ENCODE measurements at regions not wholly inside any gene's neighbourhood (a gene's known extent, or its start where the extent isn't known, plus 50 kb on each side); places are given as distances from the start of the nearest gene placed in this dataset.

DNA sequence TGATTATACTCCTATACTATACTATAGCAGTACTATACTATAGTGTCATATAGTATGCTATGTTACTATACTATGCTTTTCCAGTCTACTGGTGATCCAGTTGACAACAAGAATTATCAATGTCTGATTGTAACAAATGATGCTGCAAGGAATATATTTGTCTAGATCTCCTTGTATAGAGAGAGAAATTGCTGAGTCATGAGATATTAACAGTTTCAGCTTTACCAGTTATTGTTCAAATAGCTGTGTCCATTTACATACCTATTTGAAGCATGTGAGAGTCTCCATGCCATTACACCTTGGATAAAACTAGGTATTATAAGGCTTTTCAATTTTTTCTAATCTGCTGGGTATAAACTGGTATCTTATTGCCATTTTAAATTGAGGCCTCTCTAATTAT is 136.4 kb upstream of the SKOR2 start:
- no peak overlapping the region for H3K4me3 ChIP-seq (ENCODE audit: low read depth in 1 of 2, low read length in 2 of 2)
- ATAC-seq (ENCODE audit: insufficient read depth, low read depth) (no peak), DNase-seq (no peak)
- no peak overlapping the region for H3K4me2 ChIP-seq (ENCODE audit: insufficient read depth, low read length)
- H3K4me1 ChIP-seq (ENCODE audit: insufficient read depth, low read length) = no peaks in the 10 kb centered on the region
- no peaks in the 10 kb centered on the region for H4K20me1 ChIP-seq (ENCODE audit: insufficient read depth, low read length)
- peaks cover 5% of the 10 kb centered on the region for H3K27me3 ChIP-seq (ENCODE audit: insufficient read depth, low read length, poor library complexity)
- no peak overlapping the region for H3K27ac ChIP-seq (ENCODE audit: low read length)
- TF ChIP-seq EZH2 (IDR thresholded peaks at IDR 0.05; ENCODE audit: borderline replicate concordance, low read depth, low read length, severe bottlenecking) (no peak), CTCF (IDR thresholded peaks at IDR 0.05; ENCODE audit: borderline replicate concordance, extremely low read depth, low read length, poor library complexity, severe bottlenecking) (no peak)
- H3K79me2 ChIP-seq (ENCODE audit: insufficient read depth, low read length) = no peaks in the 10 kb centered on the region
- H3K36me3 ChIP-seq (ENCODE audit: insufficient read depth, low read length) = no peaks in the 10 kb centered on the region
- H3K9me3 ChIP-seq (ENCODE audit: insufficient read depth, low read length, severe bottlenecking) = no peaks in the 10 kb centered on the region
- no peak overlapping the region for H3K9ac ChIP-seq (ENCODE audit: low read depth, low read length)
- H2AFZ ChIP-seq (ENCODE audit: low read depth, low read length) = no peak overlapping the region

- H3K9ac ChIP-seq (ENCODE audit: low read depth, low read length) = no peak overlapping the region
- no peak overlapping the region for H3K4me2 ChIP-seq (ENCODE audit: insufficient read depth, low read length)
- no peaks in the 10 kb centered on the region for H3K4me1 ChIP-seq (ENCODE audit: insufficient read depth, low read length)
- ATAC-seq (ENCODE audit: insufficient read depth, low read depth) (no peak), DNase-seq (no peak)
- no peaks in the 10 kb centered on the region for H4K20me1 ChIP-seq (ENCODE audit: insufficient read depth, low read length)
- no peak overlapping the region for H2AFZ ChIP-seq (ENCODE audit: low read depth, low read length)
- H3K79me2 ChIP-seq (ENCODE audit: insufficient read depth, low read length) = no peaks in the 10 kb centered on the region
- no peaks in the 10 kb centered on the region for H3K9me3 ChIP-seq (ENCODE audit: insufficient read depth, low read length, severe bottlenecking)
- H3K36me3 ChIP-seq (ENCODE audit: insufficient read depth, low read length) = no peaks in the 10 kb centered on the region
- no peak overlapping the region for H3K27ac ChIP-seq (ENCODE audit: low read length)
- no peak overlapping the region for H3K4me3 ChIP-seq (ENCODE audit: low read depth in 1 of 2, low read length in 2 of 2)
- TF ChIP-seq EZH2 (IDR thresholded peaks at IDR 0.05; ENCODE audit: borderline replicate concordance, low read depth, low read length, severe bottlenecking) (no peak), CTCF (IDR thresholded peaks at IDR 0.05; ENCODE audit: borderline replicate concordance, extremely low read depth, low read length, poor library complexity, severe bottlenecking) (no peak)
- H3K27me3 ChIP-seq (ENCODE audit: insufficient read depth, low read length, poor library complexity) = peaks cover 3% of the 10 kb centered on the region
Measured at GRCh38 chr18:47383729-47384128, 132.3 kb upstream of the SKOR2 start.

DNA sequence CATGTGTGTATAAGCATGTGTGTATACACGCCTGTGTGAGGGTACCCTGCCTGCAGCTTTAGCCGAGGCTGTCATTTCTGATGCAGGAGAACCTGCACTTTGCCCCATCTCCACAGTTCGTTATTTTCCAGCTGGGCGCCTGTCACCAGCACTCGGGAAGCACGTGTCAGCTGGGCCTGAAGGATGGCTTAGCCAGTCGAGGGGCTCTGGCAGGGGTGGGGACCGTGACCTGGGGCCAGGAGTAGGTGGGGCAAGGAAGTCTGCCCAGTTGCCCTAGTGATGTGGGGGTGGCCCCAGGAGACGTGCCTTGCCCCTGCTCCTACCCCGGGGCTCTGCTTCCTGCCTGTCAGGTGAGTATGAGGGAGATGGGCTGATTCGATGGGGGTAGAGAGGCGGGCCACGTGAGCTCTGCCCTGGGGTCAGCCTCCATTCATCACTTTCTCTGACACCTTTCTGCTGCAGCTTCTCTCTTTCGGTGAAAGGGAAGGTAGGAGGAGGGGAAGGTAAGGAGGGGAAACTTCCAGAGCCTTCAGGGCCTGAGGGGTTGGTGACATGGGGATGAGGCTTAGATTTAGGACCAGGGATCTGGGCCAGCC is 130.6 kb upstream of the SKOR2 start:
- H2AFZ ChIP-seq (ENCODE audit: low read depth, low read length) = no peak overlapping the region
- no peak overlapping the region for H3K27ac ChIP-seq (ENCODE audit: low read length)
- DNase-seq (no peak), ATAC-seq (ENCODE audit: insufficient read depth, low read depth) (no peak)
- H3K4me1 ChIP-seq (ENCODE audit: insufficient read depth, low read length) = no peaks in the 10 kb centered on the region
- H3K27me3 ChIP-seq (ENCODE audit: insufficient read depth, low read length, poor library complexity) = peaks cover 3% of the 10 kb centered on the region
- H3K9ac ChIP-seq (ENCODE audit: low read depth, low read length) = no peak overlapping the region
- H4K20me1 ChIP-seq (ENCODE audit: insufficient read depth, low read length) = no peaks in the 10 kb centered on the region
- H3K9me3 ChIP-seq (ENCODE audit: insufficient read depth, low read length, severe bottlenecking) = no peaks in the 10 kb centered on the region
- H3K79me2 ChIP-seq (ENCODE audit: insufficient read depth, low read length) = no peaks in the 10 kb centered on the region
- no peak overlapping the region for H3K4me3 ChIP-seq (ENCODE audit: low read depth in 1 of 2, low read length in 2 of 2)
- no peak for TF ChIP-seq EZH2 (IDR thresholded peaks at IDR 0.05; ENCODE audit: borderline replicate concordance, low read depth, low read length, severe bottlenecking)
- TF ChIP-seq CTCF (IDR thresholded peaks at IDR 0.05; ENCODE audit: borderline replicate concordance, extremely low read depth, low read length, poor library complexity, severe bottlenecking) = no peak
- no peaks in the 10 kb centered on the region for H3K36me3 ChIP-seq (ENCODE audit: insufficient read depth, low read length)
- no peak overlapping the region for H3K4me2 ChIP-seq (ENCODE audit: insufficient read depth, low read length)

GRCh38 chr18:47380153-47380552 is 128.7 kb upstream of the SKOR2 start:
- no peak overlapping the region for H3K4me3 ChIP-seq (ENCODE audit: low read depth in 1 of 2, low read length in 2 of 2)
- no peaks in the 10 kb centered on the region for H3K79me2 ChIP-seq (ENCODE audit: insufficient read depth, low read length)
- ATAC-seq (ENCODE audit: insufficient read depth, low read depth) = no peak
- TF ChIP-seq EZH2 (IDR thresholded peaks at IDR 0.05; ENCODE audit: borderline replicate concordance, low read depth, low read length, severe bottlenecking) (no peak), CTCF (IDR thresholded peaks at IDR 0.05; ENCODE audit: borderline replicate concordance, extremely low read depth, low read length, poor library complexity, severe bottlenecking) (no peak)
- H3K36me3 ChIP-seq (ENCODE audit: insufficient read depth, low read length) = no peaks in the 10 kb centered on the region
- no peaks in the 10 kb centered on the region for H3K4me1 ChIP-seq (ENCODE audit: insufficient read depth, low read length)
- H3K9ac ChIP-seq (ENCODE audit: low read depth, low read length) = no peak overlapping the region
- no peak overlapping the region for H2AFZ ChIP-seq (ENCODE audit: low read depth, low read length)
- H3K9me3 ChIP-seq (ENCODE audit: insufficient read depth, low read length, severe bottlenecking) = no peaks in the 10 kb centered on the region
- H3K27ac ChIP-seq (ENCODE audit: low read length) = no peak overlapping the region
- no peak overlapping the region for H3K4me2 ChIP-seq (ENCODE audit: insufficient read depth, low read length)
- H3K27me3 ChIP-seq (ENCODE audit: insufficient read depth, low read length, poor library complexity) = peaks cover 3% of the 10 kb centered on the region
- no peak for DNase-seq
- H4K20me1 ChIP-seq (ENCODE audit: insufficient read depth, low read length) = no peaks in the 10 kb centered on the region

All from DND-41 (cell line).